Upper lobe of left lung (tissue), 6 donors: ENCODE measurements at regions not wholly inside any gene's neighbourhood (a gene's known extent, or its start where the extent isn't known, plus 50 kb on each side); places are given as distances from the start of the nearest gene placed in this dataset.

Source experiments
- ATAC-seq, 2 donors: fragments of 200-7000 bp; cut with Tn5 transposase; one replicate each; pipeline ENCODE4 v1.9.1; 2022; ENCODE audit warnings: mild to moderate bottlenecking in 2 of 2, moderate library complexity in 2 of 2; ENCODE audit not compliant: low FRiP score in 2 of 2
- DNase-seq, 2 donors: peaks; one replicate each; pipeline ENCODE4 v3.0.0-alpha.2; 2019 to 2020
- H3K27ac ChIP-seq, 4 donors: fragments of 200-600 bp; sonication (generic); one replicate each; pipeline ENCODE4 v1.5.1; 2016 to 2019
- H3K27me3 ChIP-seq, 4 donors: fragments of 200-600 bp; sonication (generic); one replicate each; pipeline ENCODE4 v1.5.1; 2017 to 2019
- H3K36me3 ChIP-seq, 4 donors: fragments of 200-600 bp; sonication (generic); one replicate each; pipeline ENCODE4 v1.5.1; 2016 to 2019
- H3K4me1 ChIP-seq, 4 donors: fragments of 200-600 bp; sonication (generic); one replicate each; pipeline ENCODE4 v1.5.1; 2018 to 2019
- H3K4me3 ChIP-seq, 4 donors: fragments of 200-600 bp; sonication (generic); one replicate each; pipeline ENCODE4 v1.5.1; 2017 to 2019; ENCODE audit warnings: mild to moderate bottlenecking in 2 of 4, moderate library complexity in 1 of 4
- H3K9me3 ChIP-seq, 4 donors: fragments of 200-600 bp; sonication (generic); one replicate each; pipeline ENCODE4 v1.5.1; 2018 to 2019
- EP300 ChIP-seq, 4 donors: sonication (generic); formaldehyde crosslinking; IDR thresholded peaks; one replicate each; pipeline ENCODE4 v1.5.1; 2017; ENCODE audit warnings: antibody characterized with exemption in 4 of 4, control low read depth in 2 of 4
- POLR2A ChIP-seq, 4 donors: fragments of 450-650 bp; IDR thresholded peaks; one replicate each; pipeline ENCODE4 v1.5.1; 2016 to 2017; ENCODE audit warnings: antibody characterized with exemption in 4 of 4, mild to moderate bottlenecking in 2 of 4
- POLR2AphosphoS5 ChIP-seq, 2 donors: sonication (generic); formaldehyde crosslinking; IDR thresholded peaks; one replicate each; pipeline ENCODE4 v1.5.1; 2017; ENCODE audit warnings: antibody characterized with exemption in 2 of 2
- WGBS, 2 donors: methylation state at CpG; one replicate each; pipeline ENCODE4 v1.1.5; 2017 to 2018; 5-methylcytosine and 5-hydroxymethylcytosine counted together
- TF ChIP-seq, protein P1 (sequence below), 6 experiments: fragments of 450-650 bp in 4 of 6; fragments of 200-600 bp in 2 of 6; sonication (generic) in 2 of 6; IDR thresholded peaks; one replicate each; pipeline ENCODE4 v1.5.1; 2016 to 2019; ENCODE audit warnings: antibody characterized with exemption in 6 of 6
- donor health status: DM: no; HTN: no; CAD: no; lungs with moderate emphysema.
- donor health status: DM: no; HTN: yes; CAD: no; lungs with severe emphysema.

DNA sequence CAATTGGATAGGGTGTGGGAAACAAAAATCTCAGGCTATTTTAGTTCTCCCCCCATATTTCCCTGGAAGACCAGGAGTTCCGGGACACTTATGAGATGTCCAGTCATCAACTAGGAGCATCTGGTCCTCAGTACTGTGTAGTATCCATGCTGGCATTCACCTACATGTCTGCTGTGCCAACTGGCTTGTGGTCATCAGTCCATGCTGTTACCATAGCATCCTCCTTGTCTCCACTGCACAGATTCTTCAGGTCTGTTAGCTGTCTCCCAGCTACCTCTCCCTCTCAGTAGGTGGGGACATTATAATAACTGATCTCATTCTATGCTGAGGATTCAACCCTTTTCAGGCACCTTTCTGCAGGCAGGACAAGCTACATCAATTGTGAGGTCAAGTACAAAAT lies 302.9 kb downstream of the BARHL2 start:
- H3K4me1 ChIP-seq, result no peaks in the 10 kb centered on the region
- peaks cover 0 to 5% (median 2%) of the 10 kb centered on the region in 4 donors for H3K9me3 ChIP-seq
- DNase-seq, result no peak
- H3K27me3 ChIP-seq, result no peaks in the 10 kb centered on the region
- H3K4me3 ChIP-seq, result no peak overlapping the region
- TF ChIP-seq, protein P1, sequence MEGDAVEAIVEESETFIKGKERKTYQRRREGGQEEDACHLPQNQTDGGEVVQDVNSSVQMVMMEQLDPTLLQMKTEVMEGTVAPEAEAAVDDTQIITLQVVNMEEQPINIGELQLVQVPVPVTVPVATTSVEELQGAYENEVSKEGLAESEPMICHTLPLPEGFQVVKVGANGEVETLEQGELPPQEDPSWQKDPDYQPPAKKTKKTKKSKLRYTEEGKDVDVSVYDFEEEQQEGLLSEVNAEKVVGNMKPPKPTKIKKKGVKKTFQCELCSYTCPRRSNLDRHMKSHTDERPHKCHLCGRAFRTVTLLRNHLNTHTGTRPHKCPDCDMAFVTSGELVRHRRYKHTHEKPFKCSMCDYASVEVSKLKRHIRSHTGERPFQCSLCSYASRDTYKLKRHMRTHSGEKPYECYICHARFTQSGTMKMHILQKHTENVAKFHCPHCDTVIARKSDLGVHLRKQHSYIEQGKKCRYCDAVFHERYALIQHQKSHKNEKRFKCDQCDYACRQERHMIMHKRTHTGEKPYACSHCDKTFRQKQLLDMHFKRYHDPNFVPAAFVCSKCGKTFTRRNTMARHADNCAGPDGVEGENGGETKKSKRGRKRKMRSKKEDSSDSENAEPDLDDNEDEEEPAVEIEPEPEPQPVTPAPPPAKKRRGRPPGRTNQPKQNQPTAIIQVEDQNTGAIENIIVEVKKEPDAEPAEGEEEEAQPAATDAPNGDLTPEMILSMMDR (IDR thresholded peaks at IDR 0.05), result no peak
- TF ChIP-seq POLR2AphosphoS5 (IDR thresholded peaks at IDR 0.05) (no peak), EP300 (IDR thresholded peaks at IDR 0.05) (no peak), POLR2A (IDR thresholded peaks at IDR 0.05) (no peak)
- no peak for ATAC-seq
- no peaks in the 10 kb centered on the region for H3K36me3 ChIP-seq
- no peak overlapping the region for H3K27ac ChIP-seq
- WGBS, 2 donors, result 87 to 94% methylated on average over 1 of the region's 1 CpG

DNA sequence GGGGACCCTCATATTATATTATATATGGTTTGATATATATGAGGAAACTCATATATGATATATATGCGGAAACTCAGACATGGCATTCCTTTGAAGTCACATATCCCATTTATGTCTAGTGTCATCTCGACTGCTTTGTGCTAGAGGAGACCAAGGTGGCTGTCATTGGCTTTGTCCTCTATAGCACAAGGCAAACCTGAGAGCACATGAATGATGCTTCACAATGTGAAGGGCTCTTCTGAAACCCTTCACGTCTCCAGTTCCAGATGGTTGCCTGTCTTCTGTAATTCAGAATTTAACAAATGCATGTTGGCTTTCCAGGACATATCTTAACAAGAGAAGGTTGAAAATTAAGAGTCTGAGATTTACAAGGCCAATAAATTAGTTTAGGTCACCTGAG lies 303.6 kb downstream of the BARHL2 start:
- 63 to 69% methylated on average over 3 of the region's 3 CpGs for WGBS, 2 donors
- peak in 1 of 2 donors; percentile 37 for DNase-seq
- ATAC-seq, result peak in 1 of 2 donors; percentile 17

DNA sequence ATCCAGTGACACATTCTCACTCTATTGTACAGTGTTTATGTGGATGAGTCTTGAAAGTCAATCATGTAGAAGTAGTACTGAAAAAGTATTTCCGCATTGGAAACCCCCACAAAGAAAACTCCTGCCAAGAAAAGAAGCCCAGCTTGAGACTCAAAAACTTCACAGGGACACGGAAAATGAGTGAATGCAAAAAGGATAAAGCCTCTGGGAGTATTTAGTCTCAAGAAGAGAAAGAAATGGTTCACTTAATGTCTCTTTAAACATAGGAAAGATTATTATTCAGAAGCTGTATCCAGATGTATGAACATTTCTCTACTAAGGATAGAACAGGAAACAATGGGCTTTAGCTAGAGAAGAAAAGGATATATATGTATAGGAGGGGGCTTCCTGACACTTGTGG lies 304.5 kb downstream of the BARHL2 start:
- no peak for TF ChIP-seq POLR2A (IDR thresholded peaks at IDR 0.05)
- H3K36me3 ChIP-seq, result no peaks in the 10 kb centered on the region
- DNase-seq, result no peak
- no peak overlapping the region for H3K4me3 ChIP-seq
- ATAC-seq, result no peak
- H3K27me3 ChIP-seq, result no peaks in the 10 kb centered on the region
- WGBS, 2 donors, result 75 to 83% methylated on average over 2 of the region's 2 CpGs
- no peaks in the 10 kb centered on the region for H3K4me1 ChIP-seq
- no peak overlapping the region for H3K27ac ChIP-seq
- peaks cover 0 to 5% (median 2%) of the 10 kb centered on the region in 4 donors for H3K9me3 ChIP-seq

More for the DNA sequence above, 303.6 kb downstream of the BARHL2 start:
- peaks cover 0 to 5% (median 2%) of the 10 kb centered on the region in 4 donors for H3K9me3 ChIP-seq
- H3K4me1 ChIP-seq, result no peaks in the 10 kb centered on the region
- no peak overlapping the region for H3K27ac ChIP-seq
- H3K27me3 ChIP-seq, result no peaks in the 10 kb centered on the region
- no peaks in the 10 kb centered on the region for H3K36me3 ChIP-seq
- TF ChIP-seq, protein P1 (IDR thresholded peaks at IDR 0.05), result no peak
- TF ChIP-seq POLR2AphosphoS5 (IDR thresholded peaks at IDR 0.05), result no peak
- no peak for TF ChIP-seq EP300 (IDR thresholded peaks at IDR 0.05)
- TF ChIP-seq POLR2A (IDR thresholded peaks at IDR 0.05), result no peak
- no peak overlapping the region for H3K4me3 ChIP-seq

DNA sequence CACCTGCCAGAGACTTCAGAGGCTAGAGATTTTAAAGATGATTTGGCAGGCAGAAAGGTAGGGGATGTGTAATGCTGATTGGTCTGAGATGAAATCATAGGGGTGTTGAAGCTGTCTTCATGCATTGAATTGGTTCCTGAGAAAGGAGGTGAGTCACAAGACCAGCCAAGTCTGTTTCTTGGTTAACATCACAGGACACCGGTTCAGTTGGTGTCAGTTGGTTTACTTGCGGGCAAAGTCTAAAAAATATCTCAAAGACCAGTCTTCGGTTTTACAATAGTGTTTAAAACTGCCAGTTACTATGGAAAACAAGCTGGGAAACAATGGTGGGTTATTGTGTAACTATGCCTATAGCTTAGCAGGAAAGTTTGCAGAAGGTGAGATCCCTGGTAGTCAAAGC lies 305.9 kb downstream of the BARHL2 start:
- 88 to 91% methylated on average over 3 of the region's 3 CpGs for WGBS, 2 donors
- Histone ChIP-seq H3K36me3 (no peaks in the 10 kb centered on the region), H3K9me3 (peaks cover 0 to 5% (median 2%) of the 10 kb centered on the region in 4 donors), H3K27me3 (no peaks in the 10 kb centered on the region), H3K4me3 (no peak overlapping the region), H3K4me1 (no peaks in the 10 kb centered on the region), H3K27ac (no peak overlapping the region)
- no peak for DNase-seq
- no peak for ATAC-seq
- TF ChIP-seq, protein P1 (IDR thresholded peaks at IDR 0.05), result no peak
- TF ChIP-seq EP300 (IDR thresholded peaks at IDR 0.05), result no peak
- TF ChIP-seq POLR2AphosphoS5 (IDR thresholded peaks at IDR 0.05), result no peak
- no peak for TF ChIP-seq POLR2A (IDR thresholded peaks at IDR 0.05)

DNA sequence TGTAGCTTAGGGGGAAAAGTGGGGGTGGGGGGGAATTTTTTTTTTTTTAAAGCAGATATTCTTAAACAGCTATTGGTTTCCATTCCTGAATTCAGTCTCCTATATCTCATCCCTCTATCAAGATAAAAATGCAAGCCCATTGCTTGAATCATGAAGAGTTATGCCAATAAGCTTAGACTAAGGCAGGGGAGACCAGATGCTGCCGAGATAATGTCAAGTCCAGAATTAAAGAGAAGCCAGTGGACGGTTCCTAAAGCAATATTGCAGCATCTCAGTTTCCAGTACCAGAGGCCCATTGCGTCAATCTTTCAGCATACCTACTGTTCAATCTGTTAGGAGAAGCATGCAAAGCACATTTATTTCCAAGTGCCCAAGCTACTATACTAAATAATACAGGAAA lies 309.4 kb downstream of the BARHL2 start:
- no peaks in the 10 kb centered on the region for H3K9me3 ChIP-seq
- WGBS, 2 donors, result 87 to 93% methylated on average over 3 of the region's 3 CpGs
- TF ChIP-seq EP300 (IDR thresholded peaks at IDR 0.05), result no peak
- TF ChIP-seq POLR2A (IDR thresholded peaks at IDR 0.05), result no peak
- TF ChIP-seq, protein P1 (IDR thresholded peaks at IDR 0.05), result no peak
- no peak for TF ChIP-seq POLR2AphosphoS5 (IDR thresholded peaks at IDR 0.05)

More for the DNA sequence above, 309.4 kb downstream of the BARHL2 start:
- H3K27me3 ChIP-seq, result no peaks in the 10 kb centered on the region
- H3K4me1 ChIP-seq, result no peaks in the 10 kb centered on the region
- H3K36me3 ChIP-seq, result no peaks in the 10 kb centered on the region
- H3K27ac ChIP-seq, result no peak overlapping the region
- H3K4me3 ChIP-seq, result no peak overlapping the region
- DNase-seq, result no peak
- no peak for ATAC-seq
